Neural cell (in vitro differentiated cells): ENCODE measurements at regions not wholly inside any gene's neighbourhood (a gene's known extent, or its start where the extent isn't known, plus 50 kb on each side); places are given as distances from the start of the nearest gene placed in this dataset.

Source experiments
- CTCF ChIP-seq: fragments of 450-650 bp; IDR thresholded peaks from 2 replicates; pipeline ENCODE4 v1.5.1; 2014; ENCODE audit warnings: antibody characterized with exemption, mild to moderate bottlenecking, moderate library complexity; ENCODE audit not compliant: poor library complexity, severe bottlenecking
- POLR2AphosphoS5 ChIP-seq: IDR thresholded peaks from 2 replicates; pipeline ENCODE4 v1.6.1; 2012
- SMC3 ChIP-seq: fragments of 450-650 bp; conservative IDR thresholded peaks from 2 replicates; pipeline ENCODE4 v1.6.1; 2014; ENCODE audit warnings: antibody characterized with exemption, mild to moderate bottlenecking, moderate library complexity; ENCODE audit not compliant: poor library complexity

DNA sequence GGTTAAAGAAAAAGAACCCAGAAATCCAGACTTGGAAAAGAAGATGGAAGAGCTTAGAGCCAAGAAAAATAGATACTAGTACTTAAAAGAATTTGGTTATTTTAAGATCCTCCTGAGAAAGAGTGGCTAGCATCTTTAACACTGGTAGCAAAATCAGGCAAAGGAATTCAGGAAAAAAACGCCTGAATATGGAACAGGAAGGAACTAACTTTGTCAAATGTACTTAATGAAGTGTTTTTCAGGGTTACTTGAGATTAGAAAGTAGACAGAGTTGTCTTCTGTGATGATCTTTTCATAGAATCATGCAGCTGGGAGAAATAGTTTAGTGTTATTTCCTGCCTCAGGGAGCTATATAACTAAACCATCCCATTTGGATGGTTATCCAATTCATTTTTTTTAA lies 50.8 kb upstream of the SASH1 start:
- TF ChIP-seq POLR2AphosphoS5 (no peak), CTCF (no peak), SMC3 (no peak)
